ENCODE measurements at regions not wholly inside any gene's neighbourhood (a gene's known extent, or its start where the extent isn't known, plus 50 kb on each side); places are given as distances from the start of the nearest gene placed in this dataset.

- Histone ChIP-seq H3F3A (ENCODE audit: low read depth) (no peaks in the 10 kb centered on the region), H3K4me1 (ENCODE audit: insufficient read depth, low read length, poor library complexity, severe bottlenecking) (no peaks in the 10 kb centered on the region)
These were observed 275.1 kb downstream of the CDC5L start for GRCh38 chr6:44662461-44663121.

GRCh38 chr6:44663860-44664634, 276.5 kb downstream of the CDC5L start:
- no peak for TF ChIP-seq EZH2phosphoT487 (IDR thresholded peaks at IDR 0.05; ENCODE audit: borderline replicate concordance)
- no peak for TF ChIP-seq CTCF (conservative IDR thresholded peaks at IDR 0.05; ENCODE audit: low read length)
- H3K4me2 ChIP-seq (ENCODE audit: low read depth, low read length, poor library complexity, severe bottlenecking), result no peak overlapping the region
- H3K9me3 ChIP-seq (ENCODE audit: insufficient read depth, low read depth, low read length), result no peaks in the 10 kb centered on the region
- H3K36me3 ChIP-seq (ENCODE audit: insufficient read depth, low read length), result no peaks in the 10 kb centered on the region
- no peaks in the 10 kb centered on the region for H3K4me1 ChIP-seq (ENCODE audit: insufficient read depth, low read length, poor library complexity, severe bottlenecking)
- no peaks in the 10 kb centered on the region for H3K9me2 ChIP-seq (replicated peaks; ENCODE audit: low read depth, low read length)
- H3K27me3 ChIP-seq (ENCODE audit: insufficient read depth, low read length, poor library complexity, severe bottlenecking), result no peaks in the 10 kb centered on the region
- H3K4me3 ChIP-seq (ENCODE audit: low read length, poor library complexity, severe bottlenecking), result no peak overlapping the region
- H4K20me1 ChIP-seq (ENCODE audit: insufficient read depth, low read length, poor library complexity, severe bottlenecking), result no peaks in the 10 kb centered on the region
- H3K79me2 ChIP-seq (ENCODE audit: insufficient read depth, low read length), result no peaks in the 10 kb centered on the region
- no peaks in the 10 kb centered on the region for H3F3A ChIP-seq (ENCODE audit: low read depth)
- no peak overlapping the region for H2AFZ ChIP-seq (ENCODE audit: low read length)
- no peak overlapping the region for H3K9ac ChIP-seq (ENCODE audit: low read depth, low read length, poor library complexity, severe bottlenecking)

More at GRCh38 chr6:44662461-44663121, 275.1 kb downstream of the CDC5L start:
- Histone ChIP-seq H3K9me2 (replicated peaks; ENCODE audit: low read depth, low read length) (no peaks in the 10 kb centered on the region), H3K79me2 (ENCODE audit: insufficient read depth, low read length) (no peaks in the 10 kb centered on the region), H3K9me3 (ENCODE audit: insufficient read depth, low read depth, low read length) (no peaks in the 10 kb centered on the region), H2AFZ (ENCODE audit: low read length) (no peak overlapping the region), H3K4me3 (ENCODE audit: low read length, poor library complexity, severe bottlenecking) (no peak overlapping the region), H4K20me1 (ENCODE audit: insufficient read depth, low read length, poor library complexity, severe bottlenecking) (no peaks in the 10 kb centered on the region), H3K27me3 (ENCODE audit: insufficient read depth, low read length, poor library complexity, severe bottlenecking) (no peaks in the 10 kb centered on the region), H3K36me3 (ENCODE audit: insufficient read depth, low read length) (no peaks in the 10 kb centered on the region), H3K4me2 (ENCODE audit: low read depth, low read length, poor library complexity, severe bottlenecking) (no peak overlapping the region), H3K9ac (ENCODE audit: low read depth, low read length, poor library complexity, severe bottlenecking) (no peak overlapping the region)
- TF ChIP-seq EZH2phosphoT487 (IDR thresholded peaks at IDR 0.05; ENCODE audit: borderline replicate concordance) (no peak), CTCF (conservative IDR thresholded peaks at IDR 0.05; ENCODE audit: low read length) (no peak)

GRCh38 chr6:44664716-44665115, 277.2 kb downstream of the CDC5L start:
- Histone ChIP-seq H3K9ac (ENCODE audit: low read depth, low read length, poor library complexity, severe bottlenecking) (no peak overlapping the region), H3K4me2 (ENCODE audit: low read depth, low read length, poor library complexity, severe bottlenecking) (no peak overlapping the region), H3K9me2 (replicated peaks; ENCODE audit: low read depth, low read length) (no peaks in the 10 kb centered on the region), H3K9me3 (ENCODE audit: insufficient read depth, low read depth, low read length) (no peaks in the 10 kb centered on the region), H3K4me3 (ENCODE audit: low read length, poor library complexity, severe bottlenecking) (no peak overlapping the region), H3K79me2 (ENCODE audit: insufficient read depth, low read length) (no peaks in the 10 kb centered on the region), H3K27me3 (ENCODE audit: insufficient read depth, low read length, poor library complexity, severe bottlenecking) (no peaks in the 10 kb centered on the region), H4K20me1 (ENCODE audit: insufficient read depth, low read length, poor library complexity, severe bottlenecking) (no peaks in the 10 kb centered on the region), H3F3A (ENCODE audit: low read depth) (no peaks in the 10 kb centered on the region), H2AFZ (ENCODE audit: low read length) (no peak overlapping the region), H3K36me3 (ENCODE audit: insufficient read depth, low read length) (no peaks in the 10 kb centered on the region), H3K4me1 (ENCODE audit: insufficient read depth, low read length, poor library complexity, severe bottlenecking) (no peaks in the 10 kb centered on the region)
- TF ChIP-seq CTCF (conservative IDR thresholded peaks at IDR 0.05; ENCODE audit: low read length), result no peak
- TF ChIP-seq EZH2phosphoT487 (IDR thresholded peaks at IDR 0.05; ENCODE audit: borderline replicate concordance), result no peak

Data from Loucy (cell line).